Ishikawa (cell line): ENCODE measurements at regions not wholly inside any gene's neighbourhood (a gene's known extent, or its start where the extent isn't known, plus 50 kb on each side); places are given as distances from the start of the nearest gene placed in this dataset.

Source experiments
- CEBPB ChIP-seq: IDR thresholded peaks from 2 replicates; pipeline ENCODE4 v1.6.1; 2012
- CREB1 ChIP-seq: IDR thresholded peaks from 2 replicates; pipeline ENCODE4 v1.6.1; 2012; ENCODE audit warnings: low read depth
- EP300 ChIP-seq: IDR thresholded peaks from 2 replicates; pipeline ENCODE4 v1.6.1; 2012; ENCODE audit warnings: borderline replicate concordance
- FOXM1 ChIP-seq: IDR thresholded peaks from 2 replicates; pipeline ENCODE4 v1.6.1; 2012; ENCODE audit warnings: low read depth, borderline replicate concordance
- MAX ChIP-seq: IDR thresholded peaks from 2 replicates; pipeline ENCODE4 v1.6.1; 2012
- NFIC ChIP-seq: IDR thresholded peaks from 2 replicates; pipeline ENCODE4 v1.6.1; 2012
- RAD21 ChIP-seq: IDR thresholded peaks from 2 replicates; pipeline ENCODE4 v1.6.1; 2012; ENCODE audit warnings: low read depth
- REST ChIP-seq: IDR thresholded peaks from 2 replicates; pipeline ENCODE4 v1.6.1; 2012; ENCODE audit warnings: low read depth, mild to moderate bottlenecking
- TAF1 ChIP-seq: IDR thresholded peaks from 2 replicates; pipeline ENCODE4 v1.6.1; 2012; ENCODE audit warnings: low read depth, mild to moderate bottlenecking
- TEAD4 ChIP-seq: IDR thresholded peaks from 2 replicates; pipeline ENCODE4 v1.6.1; 2012
- YY1 ChIP-seq: IDR thresholded peaks from 2 replicates; pipeline ENCODE4 v1.6.1; 2012; ENCODE audit warnings: low read depth
- ZBTB7A ChIP-seq: IDR thresholded peaks from 2 replicates; pipeline ENCODE4 v1.6.1; 2012; ENCODE audit warnings: low read depth
- TF ChIP-seq, protein P1 (sequence below): IDR thresholded peaks from 2 replicates; pipeline ENCODE4 v1.6.1; 2012

DNA sequence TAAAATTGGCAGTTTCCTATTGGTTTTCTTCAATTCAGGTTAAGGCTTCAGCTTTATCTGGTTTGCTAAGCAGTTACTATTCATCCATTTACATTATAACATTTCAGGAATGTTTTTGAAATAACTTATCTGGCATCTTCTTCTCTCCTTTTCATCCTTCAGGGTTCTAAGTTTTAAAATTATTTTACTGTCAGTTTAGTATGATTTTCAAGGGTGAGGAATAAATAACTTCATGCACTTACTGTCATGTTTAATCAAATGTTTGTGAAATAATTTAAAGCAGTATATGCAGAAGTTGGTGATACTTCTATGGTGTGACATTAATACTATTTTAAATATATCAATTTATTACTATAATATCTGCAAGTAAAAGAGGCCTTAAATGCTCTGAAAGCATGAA lies 338.1 kb upstream of the MMS22L start:
- TF ChIP-seq MAX: no peak
- no peak for TF ChIP-seq ZBTB7A
- TF ChIP-seq TEAD4: no peak
- TF ChIP-seq CREB1: no peak
- no peak for TF ChIP-seq RAD21
- TF ChIP-seq EP300: no peak
- TF ChIP-seq, protein P1, sequence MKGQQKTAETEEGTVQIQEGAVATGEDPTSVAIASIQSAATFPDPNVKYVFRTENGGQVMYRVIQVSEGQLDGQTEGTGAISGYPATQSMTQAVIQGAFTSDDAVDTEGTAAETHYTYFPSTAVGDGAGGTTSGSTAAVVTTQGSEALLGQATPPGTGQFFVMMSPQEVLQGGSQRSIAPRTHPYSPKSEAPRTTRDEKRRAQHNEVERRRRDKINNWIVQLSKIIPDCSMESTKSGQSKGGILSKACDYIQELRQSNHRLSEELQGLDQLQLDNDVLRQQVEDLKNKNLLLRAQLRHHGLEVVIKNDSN: no peak
- TF ChIP-seq YY1: no peak
- no peak for TF ChIP-seq CEBPB
- TF ChIP-seq TAF1: no peak
- TF ChIP-seq REST: no peak
- no peak for TF ChIP-seq NFIC
- no peak for TF ChIP-seq FOXM1
